Kidney epithelial cell (primary cell): ENCODE measurements at regions not wholly inside any gene's neighbourhood (a gene's known extent, or its start where the extent isn't known, plus 50 kb on each side); places are given as distances from the start of the nearest gene placed in this dataset.

Experiments used
- DNase-seq: peaks from one replicate; pipeline ENCODE4 v3.0.0-alpha.2; 2010; ENCODE audit warnings: low read depth
- H3K27me3 ChIP-seq: 2 replicates; pipeline ENCODE4 v1.6.0; 2011; ENCODE audit warnings: low read length; ENCODE audit not compliant: control insufficient read depth, insufficient read depth
- H3K36me3 ChIP-seq: 2 replicates; pipeline ENCODE4 v1.5.1; 2011; ENCODE audit warnings: low read length; ENCODE audit not compliant: control insufficient read depth, insufficient read depth
- H3K4me3 ChIP-seq: 2 replicates; pipeline ENCODE4 v1.5.1; 2011; ENCODE audit warnings: low read depth, mild to moderate bottlenecking, control low read depth, low read length
- CTCF ChIP-seq: IDR thresholded peaks from 2 replicates; pipeline ENCODE4 v1.5.1; 2011; ENCODE audit warnings: mild to moderate bottlenecking, moderate library complexity, low read length, control low read depth, inconsistent platforms; ENCODE audit not compliant: insufficient read depth, poor library complexity, severe bottlenecking

GRCh38 chr11:29534836-29535235 lies 482.0 kb downstream of the KCNA4 start:
- Histone ChIP-seq H3K4me3 (no peak overlapping the region), H3K27me3 (no peaks in the 10 kb centered on the region), H3K36me3 (no peaks in the 10 kb centered on the region)
- TF ChIP-seq CTCF: no peak
- no peak for DNase-seq

- H3K4me3 ChIP-seq: no peak overlapping the region
- H3K36me3 ChIP-seq: no peaks in the 10 kb centered on the region
- no peaks in the 10 kb centered on the region for H3K27me3 ChIP-seq
- DNase-seq: no peak
- no peak for TF ChIP-seq CTCF
Observed at GRCh38 chr11:29530961-29531360, 485.9 kb downstream of the KCNA4 start.

GRCh38 chr11:29527391-29527936 lies 489.4 kb downstream of the KCNA4 start:
- peak; percentile 96 for DNase-seq
- TF ChIP-seq CTCF: peak; percentile 68

GRCh38 chr11:29518389-29519174 lies 498.2 kb downstream of the KCNA4 start:
- no peak for DNase-seq
- H3K36me3 ChIP-seq: no peaks in the 10 kb centered on the region
- no peak overlapping the region for H3K4me3 ChIP-seq
- TF ChIP-seq CTCF: no peak
- no peaks in the 10 kb centered on the region for H3K27me3 ChIP-seq

More at GRCh38 chr11:29527391-29527936, 489.4 kb downstream of the KCNA4 start:
- Histone ChIP-seq H3K4me3 (no peak overlapping the region), H3K27me3 (no peaks in the 10 kb centered on the region), H3K36me3 (no peaks in the 10 kb centered on the region)

- Histone ChIP-seq H3K27me3 (no peaks in the 10 kb centered on the region), H3K36me3 (no peaks in the 10 kb centered on the region), H3K4me3 (no peak overlapping the region)
- DNase-seq: no peak
- no peak for TF ChIP-seq CTCF
Observed at GRCh38 chr11:29511394-29511793, 505.4 kb downstream of the KCNA4 start.

GRCh38 chr11:29507376-29507775 lies 509.5 kb downstream of the KCNA4 start:
- Histone ChIP-seq H3K4me3 (no peak overlapping the region), H3K27me3 (no peaks in the 10 kb centered on the region), H3K36me3 (no peaks in the 10 kb centered on the region)
- DNase-seq: no peak
- no peak for TF ChIP-seq CTCF
